HG02571 (cell line): ENCODE measurements at regions not wholly inside any gene's neighbourhood (a gene's known extent, or its start where the extent isn't known, plus 50 kb on each side); places are given as distances from the start of the nearest gene placed in this dataset.

Experiments used
- ATAC-seq: cut with Tn5 transposase; IDR thresholded peaks from one replicate; pipeline ENCODE4 v1.9.1; 2021; ENCODE audit warnings: mild to moderate bottlenecking, moderate library complexity; ENCODE audit not compliant: unreplicated experiment

- no peak for ATAC-seq
These were observed 159.5 kb upstream of the FAT4 start for GRCh38 chr4:125155251-125155650.

GRCh38 chr4:125140966-125141495 lies 173.7 kb upstream of the FAT4 start:
- ATAC-seq: no peak

- ATAC-seq: no peak
These were observed 179.1 kb upstream of the FAT4 start for GRCh38 chr4:125135652-125136051.

- no peak for ATAC-seq
These were observed 182.0 kb upstream of the FAT4 start for GRCh38 chr4:125132729-125133128.

GRCh38 chr4:125131891-125132680 lies 182.7 kb upstream of the FAT4 start:
- ATAC-seq: no peak

- no peak for ATAC-seq
These were observed 189.5 kb upstream of the FAT4 start for GRCh38 chr4:125125276-125125675.

GRCh38 chr4:125123570-125124109 lies 191.1 kb upstream of the FAT4 start:
- ATAC-seq: no peak

GRCh38 chr4:125121581-125121980 lies 193.2 kb upstream of the FAT4 start:
- no peak for ATAC-seq

- no peak for ATAC-seq
These were observed 198.3 kb upstream of the FAT4 start for GRCh38 chr4:125116431-125116830.

- no peak for ATAC-seq
These were observed 198.8 kb upstream of the FAT4 start for GRCh38 chr4:125115941-125116340.

GRCh38 chr4:125115476-125115875 lies 199.3 kb upstream of the FAT4 start:
- no peak for ATAC-seq

- no peak for ATAC-seq
These were observed 202.2 kb upstream of the FAT4 start for GRCh38 chr4:125112536-125112935.

GRCh38 chr4:125111323-125111722 lies 203.4 kb upstream of the FAT4 start:
- ATAC-seq: no peak

GRCh38 chr4:125105561-125105960 lies 209.2 kb upstream of the FAT4 start:
- no peak for ATAC-seq

- no peak for ATAC-seq
These were observed 210.1 kb upstream of the FAT4 start for GRCh38 chr4:125104616-125105015.

GRCh38 chr4:125101719-125102118 lies 213.0 kb upstream of the FAT4 start:
- ATAC-seq: no peak

- no peak for ATAC-seq
These were observed 217.0 kb upstream of the FAT4 start for GRCh38 chr4:125097729-125098128.

- ATAC-seq: no peak
These were observed 218.1 kb upstream of the FAT4 start for GRCh38 chr4:125096662-125097061.

- no peak for ATAC-seq
These were observed 223.2 kb upstream of the FAT4 start for GRCh38 chr4:125091541-125091940.

GRCh38 chr4:125091101-125091500 lies 223.7 kb upstream of the FAT4 start:
- ATAC-seq: no peak

- ATAC-seq: no peak
These were observed 230.1 kb upstream of the FAT4 start for GRCh38 chr4:125084608-125085007.

GRCh38 chr4:125082729-125083417 lies 231.9 kb upstream of the FAT4 start:
- no peak for ATAC-seq
